Panc1 (cell line): ENCODE measurements at regions not wholly inside any gene's neighbourhood (a gene's known extent, or its start where the extent isn't known, plus 50 kb on each side); places are given as distances from the start of the nearest gene placed in this dataset.
A peak's percentile ranks its signal among the peaks of the same experiment; 100 is the strongest.

ENCODE experiments used
- ATAC-seq: fragments of 200-7000 bp; cut with Tn5 transposase; 2 replicates; pipeline ENCODE4 v1.9.1; 2020; ENCODE audit warnings: mild to moderate bottlenecking, moderate library complexity
- BruUV-seq: library from RNA; stranded (reverse); fragments of 400-500 nt; replicated peaks from 2 replicates; lab custom pipeline; 2021; lab: Mats Ljungman, UMichigan
- CTCF ChIA-PET: fragments of 300-600 bp; sonication (Branson Sonifier 250); formaldehyde crosslinking; loops from one replicate; lab custom pipeline; 2022; ENCODE audit warnings: antibody characterized with exemption; lab: Charles Lee
- POLR2A ChIA-PET: fragments of 300-600 bp; sonication (Branson Sonifier 250); formaldehyde crosslinking; loops from one replicate; lab custom pipeline; 2022; ENCODE audit warnings: antibody characterized with exemption; lab: Charles Lee
- DNase-seq: peaks from one replicate; pipeline ENCODE4 v3.0.0-alpha.2; 2010; ENCODE audit warnings: low read depth, low spot score
- H3K27ac ChIP-seq: 2 replicates; pipeline ENCODE4 v1.5.1; 2011; ENCODE audit warnings: mild to moderate bottlenecking, low read length, inconsistent platforms
- H3K27me3 ChIP-seq: fragments of 200-500 bp; sonication (Bioruptor generic); 2 replicates; pipeline ENCODE4 v1.6.0; 2014; ENCODE audit warnings: low read length, inconsistent platforms; ENCODE audit not compliant: control insufficient read depth, insufficient read depth
- H3K36me3 ChIP-seq: fragments of 200-500 bp; sonication (Bioruptor generic); 2 replicates; pipeline ENCODE4 v1.5.1; 2014; ENCODE audit warnings: inconsistent platforms, mild to moderate bottlenecking, low read length, moderate library complexity; ENCODE audit not compliant: control insufficient read depth, insufficient read depth
- H3K4me1 ChIP-seq: 2 replicates; pipeline ENCODE4 v1.5.1; 2011; ENCODE audit warnings: inconsistent platforms, mild to moderate bottlenecking, low read length, moderate library complexity; ENCODE audit not compliant: control insufficient read depth, insufficient read depth
- H3K4me3 ChIP-seq, 2 experiments: 2 replicates each; pipeline ENCODE4 v1.5.1; 2011 to 2012; ENCODE audit warnings: low read depth in 2 of 2, low read length in 2 of 2, mild to moderate bottlenecking in 2 of 2, inconsistent platforms in 1 of 2, moderate library complexity in 1 of 2
- H3K9me3 ChIP-seq: fragments of 200-500 bp; sonication (Bioruptor generic); 2 replicates; pipeline ENCODE4 v1.5.1; 2014; ENCODE audit warnings: low read depth, mild to moderate bottlenecking, inconsistent platforms, low read length, moderate library complexity; ENCODE audit not compliant: control insufficient read depth, insufficient read depth
- POLR2AphosphoS5 ChIP-seq: IDR thresholded peaks from 2 replicates; pipeline ENCODE4 v1.6.1; 2012; ENCODE audit warnings: mild to moderate bottlenecking, low read depth, low read length, moderate library complexity
- SIN3A ChIP-seq: IDR thresholded peaks from 2 replicates; pipeline ENCODE4 v1.6.1; 2012; ENCODE audit warnings: low read depth, mild to moderate bottlenecking, low read length, moderate library complexity, borderline replicate concordance; ENCODE audit not compliant: insufficient read depth
- TCF7L2 ChIP-seq: IDR thresholded peaks from 2 replicates; pipeline ENCODE4 v1.6.1; 2011; ENCODE audit warnings: mild to moderate bottlenecking, low read depth, low read length, inconsistent platforms
- in situ Hi-C: cut with HindIII; loops from 2 replicates; pipeline ENCODE4 v1.10.0; 2016; ENCODE audit warnings: low sequenced_read_pairs, low pct_unique_long_range_greater_than_20kb
- intact Hi-C: fragments of 100-400 bp; cut with micrococcal nuclease; formaldehyde crosslinking; loops from one replicate; pipeline ENCODE4 v1.10.0; 2022; ENCODE audit not compliant: unreplicated experiment
- TF ChIP-seq, protein P1 (sequence below), 2 experiments: IDR thresholded peaks; 2 replicates each; pipeline ENCODE4 v1.6.1; 2011 to 2012; ENCODE audit warnings: low read depth in 2 of 2, control low read depth in 1 of 2, low read length in 1 of 2, mild to moderate bottlenecking in 1 of 2, moderate library complexity in 1 of 2; ENCODE audit not compliant: insufficient read depth in 1 of 2
- TF ChIP-seq, protein P2 (sequence below): fragments of 450-650 bp; IDR thresholded peaks from 2 replicates; pipeline ENCODE4 v1.5.1; 2017; ENCODE audit warnings: mild to moderate bottlenecking

DNA sequence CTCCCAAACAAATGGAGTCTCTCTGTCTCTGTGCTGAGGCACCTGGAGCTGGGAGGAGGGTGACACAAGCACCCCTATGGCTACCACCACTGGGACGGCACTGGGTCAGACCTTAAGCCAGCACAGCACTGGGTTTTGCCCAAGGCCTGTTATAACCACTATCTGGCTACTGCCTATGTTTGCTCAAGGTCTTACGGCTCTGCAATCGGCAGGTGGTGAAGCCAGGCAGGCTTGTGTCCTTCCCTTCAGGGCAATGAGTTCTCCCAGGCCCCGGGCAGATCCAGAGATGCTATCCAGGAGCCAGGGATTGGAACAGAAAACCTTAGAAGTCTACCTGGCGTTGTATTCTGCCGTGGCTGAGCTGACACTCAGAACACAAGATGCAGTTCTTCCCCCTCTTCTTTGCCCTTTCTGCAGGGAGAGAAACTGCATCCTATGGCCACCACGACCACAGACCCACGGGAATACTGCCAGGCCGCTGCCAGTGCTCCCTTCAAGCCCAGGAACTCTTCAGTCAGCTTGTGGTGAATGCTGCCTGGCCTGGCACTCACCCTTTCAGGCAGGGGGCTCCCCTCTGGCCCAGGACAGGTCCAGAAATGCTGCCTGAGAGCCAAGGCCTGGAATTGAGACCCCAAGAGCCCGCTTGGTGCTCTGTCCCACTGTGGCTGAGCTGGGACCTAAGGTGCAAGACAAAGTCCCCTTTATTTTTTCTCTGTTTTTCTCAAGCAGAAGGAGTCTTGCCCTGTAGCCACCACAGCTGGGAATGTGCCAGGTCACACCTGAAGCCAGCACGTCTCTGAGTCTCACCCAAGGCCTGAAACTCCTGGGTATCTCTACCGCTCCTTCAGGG lies 67.0 kb upstream of the FRMD1 start:
- CTCF ChIA-PET: no interaction called here
- BruUV-seq: no TSS peak
- no peak for TF ChIP-seq TCF7L2
- TF ChIP-seq, protein P1, sequence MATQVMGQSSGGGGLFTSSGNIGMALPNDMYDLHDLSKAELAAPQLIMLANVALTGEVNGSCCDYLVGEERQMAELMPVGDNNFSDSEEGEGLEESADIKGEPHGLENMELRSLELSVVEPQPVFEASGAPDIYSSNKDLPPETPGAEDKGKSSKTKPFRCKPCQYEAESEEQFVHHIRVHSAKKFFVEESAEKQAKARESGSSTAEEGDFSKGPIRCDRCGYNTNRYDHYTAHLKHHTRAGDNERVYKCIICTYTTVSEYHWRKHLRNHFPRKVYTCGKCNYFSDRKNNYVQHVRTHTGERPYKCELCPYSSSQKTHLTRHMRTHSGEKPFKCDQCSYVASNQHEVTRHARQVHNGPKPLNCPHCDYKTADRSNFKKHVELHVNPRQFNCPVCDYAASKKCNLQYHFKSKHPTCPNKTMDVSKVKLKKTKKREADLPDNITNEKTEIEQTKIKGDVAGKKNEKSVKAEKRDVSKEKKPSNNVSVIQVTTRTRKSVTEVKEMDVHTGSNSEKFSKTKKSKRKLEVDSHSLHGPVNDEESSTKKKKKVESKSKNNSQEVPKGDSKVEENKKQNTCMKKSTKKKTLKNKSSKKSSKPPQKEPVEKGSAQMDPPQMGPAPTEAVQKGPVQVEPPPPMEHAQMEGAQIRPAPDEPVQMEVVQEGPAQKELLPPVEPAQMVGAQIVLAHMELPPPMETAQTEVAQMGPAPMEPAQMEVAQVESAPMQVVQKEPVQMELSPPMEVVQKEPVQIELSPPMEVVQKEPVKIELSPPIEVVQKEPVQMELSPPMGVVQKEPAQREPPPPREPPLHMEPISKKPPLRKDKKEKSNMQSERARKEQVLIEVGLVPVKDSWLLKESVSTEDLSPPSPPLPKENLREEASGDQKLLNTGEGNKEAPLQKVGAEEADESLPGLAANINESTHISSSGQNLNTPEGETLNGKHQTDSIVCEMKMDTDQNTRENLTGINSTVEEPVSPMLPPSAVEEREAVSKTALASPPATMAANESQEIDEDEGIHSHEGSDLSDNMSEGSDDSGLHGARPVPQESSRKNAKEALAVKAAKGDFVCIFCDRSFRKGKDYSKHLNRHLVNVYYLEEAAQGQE (IDR thresholded peaks at IDR 0.05; ENCODE audit: insufficient read depth in 1 of 2, low read depth in 2 of 2, low read length in 1 of 2): no peak
- TF ChIP-seq, protein P2, sequence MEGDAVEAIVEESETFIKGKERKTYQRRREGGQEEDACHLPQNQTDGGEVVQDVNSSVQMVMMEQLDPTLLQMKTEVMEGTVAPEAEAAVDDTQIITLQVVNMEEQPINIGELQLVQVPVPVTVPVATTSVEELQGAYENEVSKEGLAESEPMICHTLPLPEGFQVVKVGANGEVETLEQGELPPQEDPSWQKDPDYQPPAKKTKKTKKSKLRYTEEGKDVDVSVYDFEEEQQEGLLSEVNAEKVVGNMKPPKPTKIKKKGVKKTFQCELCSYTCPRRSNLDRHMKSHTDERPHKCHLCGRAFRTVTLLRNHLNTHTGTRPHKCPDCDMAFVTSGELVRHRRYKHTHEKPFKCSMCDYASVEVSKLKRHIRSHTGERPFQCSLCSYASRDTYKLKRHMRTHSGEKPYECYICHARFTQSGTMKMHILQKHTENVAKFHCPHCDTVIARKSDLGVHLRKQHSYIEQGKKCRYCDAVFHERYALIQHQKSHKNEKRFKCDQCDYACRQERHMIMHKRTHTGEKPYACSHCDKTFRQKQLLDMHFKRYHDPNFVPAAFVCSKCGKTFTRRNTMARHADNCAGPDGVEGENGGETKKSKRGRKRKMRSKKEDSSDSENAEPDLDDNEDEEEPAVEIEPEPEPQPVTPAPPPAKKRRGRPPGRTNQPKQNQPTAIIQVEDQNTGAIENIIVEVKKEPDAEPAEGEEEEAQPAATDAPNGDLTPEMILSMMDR: no peak
- no peak for TF ChIP-seq POLR2AphosphoS5
- TF ChIP-seq SIN3A: no peak
- in situ Hi-C loops (no loop called here), intact Hi-C loops (no loop called here)
- Histone ChIP-seq H3K4me3 (no peak overlapping the region), H3K4me1 (peaks cover 1% of the 10 kb centered on the region; the same call in 1 of the 2 replicates), H3K36me3 (no peaks in the 10 kb centered on the region), H3K9me3 (no peaks in the 10 kb centered on the region), H3K27me3 (no peaks in the 10 kb centered on the region; the same call in none of the 2 replicates), H3K27ac (no peak overlapping the region)
- POLR2A ChIA-PET: no interaction called here
- ATAC-seq (no peak), DNase-seq (no peak)

DNA sequence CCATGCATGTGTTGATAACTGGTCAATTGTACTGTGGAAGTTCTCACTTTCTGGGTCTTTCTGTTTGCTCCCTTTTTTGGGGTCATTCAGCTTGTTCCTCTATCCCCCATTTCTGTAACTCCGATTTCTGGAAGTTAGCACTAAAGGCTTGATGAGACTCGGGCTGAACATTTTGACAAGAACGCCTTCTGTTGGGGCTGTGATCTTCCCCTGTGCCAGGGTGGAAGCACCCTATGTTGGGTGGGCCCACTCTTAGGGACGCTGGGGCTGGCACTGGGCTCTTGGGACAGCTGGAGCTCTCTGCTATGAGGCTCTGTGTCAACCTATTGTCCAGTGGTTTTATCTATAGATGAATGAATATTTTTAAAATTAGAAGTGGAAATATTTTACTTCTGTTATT lies 60.1 kb upstream of the FRMD1 start:
- no peak for TF ChIP-seq TCF7L2
- TF ChIP-seq, protein P1 (IDR thresholded peaks at IDR 0.05; ENCODE audit: insufficient read depth in 1 of 2, low read depth in 2 of 2, low read length in 1 of 2): no peak
- TF ChIP-seq SIN3A: no peak
- no peak for TF ChIP-seq POLR2AphosphoS5
- TF ChIP-seq, protein P2: no peak
- 0 out of 2 replicates have a peak, but pooled peaks have one; percentile 37 for ATAC-seq
- intact Hi-C loops (no loop called here), in situ Hi-C loops (no loop called here)
- H3K4me1 ChIP-seq: no peaks in the 10 kb centered on the region
- H3K4me3 ChIP-seq: no peak overlapping the region
- no peak for DNase-seq
- H3K27me3 ChIP-seq: no peaks in the 10 kb centered on the region; the same call in none of the 2 replicates
- no TSS peak for BruUV-seq
- POLR2A ChIA-PET: no interaction called here
- no peaks in the 10 kb centered on the region for H3K9me3 ChIP-seq
- CTCF ChIA-PET: interaction anchor here (0.6 kb wide), 1 partner anchor 18 kb away, joined by 3 read pairs; no protein-coding TSS in a partner anchor
- H3K36me3 ChIP-seq: no peaks in the 10 kb centered on the region
- no peak overlapping the region for H3K27ac ChIP-seq
